Smooth muscle cell of the brain vasculature (primary cell): ENCODE measurements at regions not wholly inside any gene's neighbourhood (a gene's known extent, or its start where the extent isn't known, plus 50 kb on each side); places are given as distances from the start of the nearest gene placed in this dataset.

ENCODE experiments used
- DNase-seq: peaks from one replicate; pipeline ENCODE4 v3.0.0-alpha.2; 2012; ENCODE audit warnings: low read depth, low spot score

DNA sequence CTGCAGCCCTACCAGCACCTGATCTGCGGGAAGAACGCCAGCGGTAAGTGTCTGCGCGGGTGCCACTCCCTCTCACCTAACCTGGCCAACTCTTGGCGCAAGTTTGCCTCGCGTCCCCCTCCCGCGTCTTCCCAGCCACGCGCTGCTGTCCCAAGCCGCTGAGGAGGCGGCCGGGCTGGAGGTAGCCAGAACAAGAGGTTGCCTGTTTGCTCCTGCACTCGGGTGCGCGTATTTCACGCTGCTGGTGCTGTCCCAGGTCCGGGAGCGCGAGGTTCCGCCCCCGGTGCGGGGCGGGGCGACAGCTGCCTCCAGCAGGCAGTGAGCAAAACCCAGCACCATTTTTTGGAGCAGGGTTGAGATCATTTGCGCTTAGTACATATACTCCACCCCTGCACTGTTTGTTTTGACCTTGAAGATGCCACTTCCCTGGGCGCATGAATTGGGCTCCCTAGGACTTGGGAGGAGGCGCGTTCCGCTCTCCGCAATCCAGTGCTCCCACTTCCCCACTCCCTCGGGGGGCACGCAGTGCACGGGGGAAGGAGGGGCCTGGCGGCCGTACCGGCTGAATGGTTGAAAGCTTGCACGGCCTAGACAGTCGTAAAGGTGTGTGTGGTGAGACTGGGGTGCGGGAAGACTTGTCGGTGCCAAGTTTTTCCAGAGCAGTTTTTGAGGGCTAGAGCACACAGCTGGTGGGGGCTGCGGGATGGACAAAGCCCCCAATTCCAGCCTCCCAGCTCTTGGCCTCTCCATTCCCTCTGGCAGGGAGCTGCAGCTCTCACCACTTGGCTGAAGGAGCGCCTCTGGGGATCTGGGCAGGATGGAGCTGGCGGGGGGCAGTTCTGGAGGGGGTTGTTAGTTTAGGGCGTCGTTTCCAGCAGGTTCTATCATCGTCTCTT lies 226.9 kb upstream of the CRY1 start:
- no peak for DNase-seq

DNA sequence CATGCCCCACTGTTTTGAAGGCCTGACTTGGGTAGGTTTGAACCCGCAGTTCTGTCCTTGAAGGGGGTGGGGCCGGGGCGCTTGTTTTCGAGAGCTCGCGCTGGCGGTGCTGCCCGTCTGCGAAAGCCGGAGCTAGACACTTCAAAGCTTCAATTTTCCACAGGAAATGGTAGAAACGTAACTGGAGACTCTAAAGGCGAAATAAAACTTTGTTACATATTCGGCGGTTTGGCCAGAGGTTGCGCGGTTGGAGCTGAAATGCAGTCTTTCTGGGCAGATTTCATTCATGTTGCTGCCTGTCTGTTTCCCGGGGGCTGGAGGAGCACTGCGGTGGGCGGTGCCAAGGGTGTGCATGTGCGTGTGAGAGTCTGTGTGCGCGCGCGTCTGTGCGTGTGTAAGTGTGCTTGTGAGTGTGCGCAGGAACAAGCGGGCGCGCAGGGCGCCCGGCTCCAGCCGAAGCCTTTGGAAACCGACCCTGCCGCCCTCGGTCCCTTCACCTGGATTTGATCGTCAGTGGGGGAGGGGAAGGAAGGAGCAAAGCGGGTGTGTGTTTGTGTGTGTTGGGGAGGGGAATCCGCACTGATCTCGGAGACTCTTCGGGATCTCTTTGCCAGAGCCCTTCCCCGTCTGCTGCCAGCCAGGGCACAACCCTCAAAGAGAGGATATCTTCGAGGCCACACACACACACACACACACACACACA lies 227.7 kb upstream of the CRY1 start:
- no peak for DNase-seq

DNA sequence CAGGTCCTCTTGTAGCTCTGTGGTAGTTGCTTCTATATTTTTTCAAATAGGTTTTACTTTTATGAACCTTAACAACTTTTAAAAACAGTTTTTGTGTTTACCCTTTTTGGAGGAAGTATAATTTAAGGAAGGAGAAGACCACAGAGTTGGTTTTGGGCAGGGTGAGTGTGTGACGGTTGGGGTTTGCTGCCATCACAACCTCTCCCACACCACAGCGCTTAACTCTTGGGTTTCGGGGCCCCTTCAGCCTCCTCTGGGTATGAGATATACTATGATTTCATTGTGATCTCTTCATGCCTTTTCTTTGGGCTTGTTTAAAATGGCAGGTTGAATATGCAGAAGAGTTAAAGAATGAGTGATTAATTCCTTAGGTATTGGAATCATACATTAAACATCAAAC lies 228.7 kb upstream of the CRY1 start:
- DNase-seq: no peak

DNA sequence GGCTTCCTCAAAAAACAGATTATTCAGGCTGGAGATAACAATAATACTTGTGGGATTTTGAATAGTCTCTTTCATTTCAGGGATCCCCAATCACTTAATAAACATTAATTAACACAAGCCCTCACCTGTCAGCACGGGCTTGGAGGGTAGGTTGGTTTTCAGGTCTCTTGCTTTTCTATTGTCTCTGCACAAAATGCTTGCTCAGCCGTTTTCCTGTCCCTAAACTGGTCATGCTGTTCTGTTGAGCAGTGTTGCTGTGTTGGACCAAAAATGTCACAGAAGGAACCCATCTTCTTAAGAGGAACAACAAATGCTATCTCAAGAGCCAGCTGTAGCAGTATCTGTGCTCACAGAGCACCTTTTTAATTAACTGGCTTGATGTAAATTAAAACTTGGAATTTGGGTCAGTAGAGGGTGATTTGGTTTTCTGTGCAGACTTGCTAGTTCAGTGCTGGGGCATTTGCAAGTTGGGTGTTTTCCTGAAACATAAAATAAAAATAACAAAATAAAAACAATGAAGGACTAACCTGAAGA lies 231.8 kb upstream of the CRY1 start:
- no peak for DNase-seq

DNA sequence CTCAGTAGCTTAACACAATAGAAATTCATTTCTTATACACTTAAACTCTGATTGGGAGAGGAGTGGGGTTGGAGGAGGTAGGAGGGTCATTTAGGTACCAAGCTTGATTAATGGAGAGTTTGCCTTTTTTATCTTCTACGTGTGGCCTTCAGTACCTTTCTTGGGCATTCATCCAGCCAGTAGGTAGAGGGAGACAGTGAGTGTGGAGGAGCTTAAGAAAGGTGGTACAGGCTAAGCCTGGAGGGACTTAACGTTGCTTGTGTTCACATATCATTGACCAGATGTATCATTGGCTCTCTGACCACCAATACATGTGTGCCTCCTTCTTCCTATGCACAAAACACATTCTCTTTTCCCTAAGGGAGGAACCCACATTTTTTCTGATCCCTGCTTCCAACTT lies 232.9 kb upstream of the CRY1 start:
- no peak for DNase-seq

DNA sequence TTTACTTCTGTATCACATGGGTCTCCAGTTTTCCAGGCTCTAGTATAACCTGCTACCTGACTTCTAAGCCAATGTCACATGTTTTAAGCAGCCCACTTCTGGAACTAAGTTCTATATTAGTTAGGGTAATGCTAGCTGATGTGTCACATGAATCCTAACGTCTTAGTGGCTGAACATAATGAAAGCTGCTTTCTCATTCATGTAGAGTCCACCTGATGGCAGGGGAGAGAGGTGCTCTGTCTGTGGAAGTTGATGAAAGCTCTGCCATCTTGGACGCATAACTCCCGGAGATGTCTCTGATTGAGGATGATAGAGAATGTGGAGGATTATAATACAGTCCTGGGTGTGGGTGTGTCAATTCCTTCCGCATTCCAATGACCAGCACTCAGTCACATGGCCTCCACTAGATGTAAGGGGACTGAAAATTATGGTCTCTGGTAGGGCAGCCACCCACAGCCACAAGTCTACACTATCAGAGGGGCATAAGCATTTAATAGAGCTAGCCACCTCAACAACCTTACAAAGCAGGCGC lies 234.4 kb upstream of the CRY1 start:
- no peak for DNase-seq

DNA sequence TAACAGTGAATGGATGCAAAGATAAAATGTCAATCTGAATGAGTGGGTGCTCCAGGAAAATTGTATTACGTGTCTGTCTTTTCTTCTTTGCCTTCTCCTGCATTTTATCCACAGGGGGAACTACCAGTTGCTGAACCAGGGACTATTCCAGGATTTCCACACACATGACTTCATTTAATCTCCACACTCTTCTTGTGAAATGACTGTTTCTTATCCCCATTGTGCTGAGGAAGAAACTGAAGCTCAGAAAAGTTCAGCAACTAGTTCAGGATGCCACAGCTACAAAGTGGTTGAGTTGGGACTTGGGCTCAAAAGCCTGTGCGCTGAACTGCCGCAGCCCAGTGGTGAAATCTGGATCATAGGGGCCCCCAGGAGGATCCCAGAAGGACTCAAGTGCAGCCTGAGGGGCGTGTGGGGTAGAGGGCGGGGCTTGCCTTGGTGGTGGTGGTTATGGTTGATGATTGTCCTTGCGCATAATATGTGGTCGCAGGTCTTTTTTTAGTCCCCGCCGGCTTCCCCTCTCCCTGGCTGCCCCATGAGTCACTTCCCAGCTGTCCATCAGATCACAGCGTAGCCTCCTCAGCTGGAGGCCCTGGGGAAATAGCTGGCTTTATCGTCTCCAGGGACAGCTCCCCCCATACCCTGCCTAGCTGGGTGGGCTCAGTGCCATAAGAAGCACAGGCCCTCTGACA lies 235.2 kb upstream of the CRY1 start:
- no peak for DNase-seq

DNA sequence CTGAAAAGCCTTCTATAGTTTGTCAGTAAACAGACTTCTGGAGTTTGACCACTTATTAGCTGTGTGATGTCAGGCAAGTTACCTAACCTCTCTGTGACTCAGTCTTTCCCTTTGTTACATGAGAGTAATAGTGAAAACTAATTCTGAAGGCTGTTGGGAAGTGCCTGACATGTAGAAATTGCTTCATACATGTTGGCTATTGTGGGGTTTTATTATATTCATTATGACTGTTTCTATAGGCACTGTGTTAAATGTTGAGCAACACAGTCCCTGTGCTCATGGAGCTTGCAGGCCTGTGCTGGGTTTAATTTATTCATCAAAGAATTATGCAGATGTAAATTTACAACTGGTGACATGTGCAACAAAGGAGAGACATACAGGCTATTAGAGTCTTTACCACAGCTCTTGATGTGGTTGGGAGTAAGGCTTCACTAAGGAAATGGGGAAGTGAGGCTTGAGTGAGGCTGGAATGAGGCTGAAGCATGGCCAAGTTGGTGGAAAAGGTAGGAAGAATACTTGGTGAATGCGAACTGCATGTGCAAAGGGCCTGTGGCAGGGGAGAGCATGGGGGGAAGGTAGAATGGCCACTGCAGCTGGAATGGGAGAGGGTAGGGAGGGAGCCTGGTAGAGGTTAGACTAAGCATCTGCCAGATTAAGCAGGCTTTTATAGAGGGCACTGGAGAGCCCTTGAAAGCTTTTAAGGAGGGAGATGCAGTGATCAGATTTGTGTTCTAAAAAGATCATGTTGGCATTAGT lies 236.4 kb upstream of the CRY1 start:
- no peak for DNase-seq

DNA sequence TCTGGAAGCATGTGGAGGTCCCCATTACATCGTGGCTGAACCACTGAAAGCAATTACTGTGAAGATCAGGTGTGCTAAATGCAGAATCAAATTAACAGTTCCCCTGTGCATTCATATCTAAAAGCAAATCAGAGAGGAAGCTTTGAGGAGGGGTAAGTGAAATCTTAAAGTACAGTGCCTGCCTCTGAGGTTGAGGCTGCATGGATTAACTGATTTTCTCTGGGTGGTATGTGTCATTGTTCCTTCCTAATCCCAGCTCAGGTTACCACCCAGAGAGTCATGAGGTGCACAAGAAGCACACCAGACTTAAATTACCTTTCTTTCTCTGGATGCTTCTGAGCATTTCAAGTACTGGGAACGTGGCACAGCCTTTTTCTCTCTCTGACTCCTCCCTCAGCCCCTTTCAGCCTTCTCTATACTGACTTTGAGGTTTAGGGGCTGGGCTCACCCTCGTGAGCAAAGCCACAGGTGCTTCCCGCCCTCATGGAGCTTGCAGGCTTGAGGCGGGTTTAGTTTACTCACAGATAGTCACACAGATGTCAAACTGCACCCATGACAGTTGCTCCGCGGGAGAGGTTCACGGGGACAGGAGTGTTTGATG lies 237.6 kb upstream of the CRY1 start:
- no peak for DNase-seq

DNA sequence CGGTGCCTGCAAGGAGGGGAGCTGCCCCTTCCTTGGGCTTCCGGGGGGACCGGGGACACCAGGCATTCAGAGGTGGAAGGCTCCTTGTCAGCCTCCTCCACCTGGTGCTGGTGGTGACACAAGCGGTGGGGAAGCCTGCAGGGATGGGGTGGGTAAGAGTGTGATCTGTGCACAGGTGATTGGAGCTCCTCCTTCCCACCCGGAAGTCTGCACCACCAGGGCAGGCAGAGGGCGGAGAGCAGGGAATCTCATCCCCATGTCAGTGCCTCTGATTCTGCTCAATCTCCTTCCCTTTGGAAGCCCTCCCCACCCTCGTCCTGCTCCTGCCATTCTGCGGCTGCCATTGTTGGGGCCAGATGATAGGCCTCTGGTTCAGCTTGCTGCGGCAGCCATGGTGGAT lies 238.1 kb upstream of the CRY1 start:
- DNase-seq: no peak

DNA sequence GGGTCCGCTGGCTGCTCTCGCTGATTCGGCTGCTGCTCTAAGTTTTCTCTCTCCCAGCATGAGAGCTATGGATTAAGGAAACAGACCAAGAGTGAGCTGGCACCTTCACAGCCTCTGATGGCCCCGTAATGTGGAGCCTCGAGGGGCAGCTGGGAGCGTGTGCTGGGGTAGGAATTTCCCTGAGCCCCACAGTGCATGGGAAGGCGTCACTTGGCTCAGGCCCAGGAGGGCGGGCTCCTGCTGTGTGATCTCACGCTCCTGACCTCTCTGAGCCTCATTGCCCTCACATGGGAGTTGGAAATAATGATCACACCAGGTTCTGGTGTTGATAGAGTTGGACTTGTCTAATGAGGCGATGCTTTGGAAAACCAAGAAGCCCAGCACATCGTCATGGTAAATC lies 238.6 kb upstream of the CRY1 start:
- DNase-seq: no peak

DNA sequence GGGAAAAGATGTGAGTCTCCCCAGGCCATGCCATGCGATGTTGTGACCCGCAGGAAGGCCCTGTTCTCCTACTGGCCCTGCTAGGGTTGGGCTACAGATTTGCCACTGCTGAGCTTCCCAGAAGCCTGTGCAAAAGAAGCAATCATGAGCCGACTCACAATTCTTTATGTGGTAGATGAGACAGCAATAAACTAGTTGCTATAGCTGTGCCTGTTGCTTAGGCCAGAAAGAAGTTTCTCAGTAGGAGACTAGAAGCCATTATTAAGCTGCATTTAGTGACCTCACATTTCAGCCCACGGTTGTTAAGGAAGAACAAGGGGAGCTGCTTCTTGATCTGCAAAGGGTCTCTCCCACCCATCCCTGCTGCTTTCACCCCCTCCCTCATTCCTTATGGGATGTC lies 239.4 kb upstream of the CRY1 start:
- no peak for DNase-seq

DNA sequence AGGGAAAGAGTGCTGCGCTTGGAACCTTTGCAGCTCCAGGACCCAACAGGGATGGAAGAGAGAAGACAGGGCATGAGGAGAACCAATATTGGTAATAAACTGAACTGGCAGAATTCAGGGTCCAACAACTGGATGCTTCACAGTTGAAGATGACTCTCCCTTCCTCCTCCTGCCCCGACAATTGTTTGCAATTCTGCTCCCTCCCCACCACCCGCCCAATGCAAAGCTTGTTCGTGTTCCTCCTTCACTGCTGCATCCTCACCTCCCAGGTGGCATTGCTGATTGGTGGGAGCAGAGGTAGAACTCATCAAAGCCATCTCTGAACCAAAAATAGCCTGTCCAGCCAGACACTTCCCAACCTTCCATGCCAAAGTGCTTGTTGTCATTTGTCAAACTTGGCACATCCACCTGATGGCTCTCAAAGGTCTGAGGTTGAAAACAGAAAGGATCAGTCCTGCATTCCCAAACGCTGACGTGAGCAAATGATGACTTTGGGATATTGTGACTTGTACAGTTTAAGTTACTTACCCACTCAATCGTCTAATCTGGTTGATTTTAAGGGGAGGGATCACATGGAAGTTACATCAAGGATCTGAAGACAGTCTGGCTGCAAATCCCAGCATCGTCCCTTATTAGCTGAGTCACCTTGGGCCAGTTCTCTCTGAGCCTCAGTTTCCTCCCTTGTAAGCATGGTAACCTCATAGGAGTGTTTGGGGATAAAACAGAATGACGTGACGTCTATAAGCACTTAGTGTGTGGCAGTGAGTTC lies 242.6 kb upstream of the CRY1 start:
- DNase-seq: no peak

DNA sequence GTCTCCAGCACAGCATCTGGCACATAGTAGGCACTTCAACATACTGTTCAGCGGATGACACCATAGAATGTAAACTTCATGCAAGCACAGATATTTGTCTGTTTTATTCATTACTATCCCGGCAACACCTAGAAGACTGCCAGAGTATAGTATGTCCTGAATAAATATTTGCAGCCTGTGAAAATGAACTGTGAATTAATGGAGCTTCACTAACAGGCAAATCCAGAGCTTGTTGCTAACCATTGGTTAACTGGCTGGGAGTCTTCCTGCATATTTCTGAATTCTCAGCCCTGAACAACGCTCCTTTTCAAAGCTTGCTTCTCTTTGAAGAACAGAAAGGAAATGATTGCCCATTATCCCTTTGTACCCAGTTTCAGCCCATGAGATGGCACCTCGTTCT lies 243.3 kb upstream of the CRY1 start:
- no peak for DNase-seq

DNA sequence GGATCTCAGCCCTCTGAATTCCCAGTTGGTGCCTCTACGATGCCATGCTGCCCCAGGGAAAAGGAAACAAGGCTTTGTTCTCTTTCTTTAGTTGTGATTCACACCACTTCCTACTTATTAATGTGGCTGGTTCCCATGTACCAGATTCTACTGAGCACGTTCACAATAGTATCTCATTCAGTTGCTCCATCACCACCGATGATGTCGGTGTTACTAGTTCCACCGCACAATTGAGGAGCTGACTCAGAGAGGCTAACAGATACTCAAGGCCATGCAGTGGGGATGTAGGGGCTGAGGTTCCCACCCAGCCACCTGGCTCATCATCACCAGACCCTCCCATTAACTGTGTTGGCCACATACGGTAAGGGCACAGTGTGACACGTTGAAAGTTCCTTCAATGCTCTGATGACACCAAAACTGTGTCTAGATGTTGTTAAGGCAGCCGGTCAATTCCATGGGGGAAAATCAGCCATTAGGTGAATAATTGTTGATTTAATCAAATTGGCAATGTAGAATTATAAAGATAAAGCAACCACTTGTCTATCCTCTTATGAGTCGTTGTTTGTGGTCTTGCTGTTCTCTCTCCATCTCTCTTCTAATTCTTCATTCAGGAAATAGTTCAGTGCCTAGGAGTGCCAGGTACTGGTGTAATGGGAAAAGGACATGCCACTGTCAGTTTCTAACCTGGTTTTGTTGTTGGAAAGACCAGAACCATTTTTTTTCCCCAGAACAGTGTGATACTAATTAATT lies 244.2 kb upstream of the CRY1 start:
- DNase-seq: no peak

DNA sequence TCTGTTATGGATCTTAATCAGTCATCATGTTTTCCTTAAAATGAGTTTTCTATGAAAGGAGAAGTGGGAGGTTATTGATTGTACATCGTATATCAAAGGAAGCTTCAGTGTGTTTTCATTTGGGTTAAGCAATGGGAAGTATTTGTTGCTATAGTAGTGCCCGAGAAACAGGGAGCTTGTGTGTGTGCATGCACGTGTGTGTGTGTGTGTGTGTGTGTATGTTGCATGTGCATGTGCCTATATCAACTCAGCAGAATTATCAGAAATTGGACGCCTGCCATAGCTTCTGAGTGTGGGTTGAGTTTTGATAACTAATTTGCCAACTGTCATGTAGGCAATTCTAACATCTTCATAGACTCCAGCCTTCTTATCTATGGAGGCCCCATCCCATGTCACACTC lies 246.1 kb upstream of the CRY1 start:
- no peak for DNase-seq

DNA sequence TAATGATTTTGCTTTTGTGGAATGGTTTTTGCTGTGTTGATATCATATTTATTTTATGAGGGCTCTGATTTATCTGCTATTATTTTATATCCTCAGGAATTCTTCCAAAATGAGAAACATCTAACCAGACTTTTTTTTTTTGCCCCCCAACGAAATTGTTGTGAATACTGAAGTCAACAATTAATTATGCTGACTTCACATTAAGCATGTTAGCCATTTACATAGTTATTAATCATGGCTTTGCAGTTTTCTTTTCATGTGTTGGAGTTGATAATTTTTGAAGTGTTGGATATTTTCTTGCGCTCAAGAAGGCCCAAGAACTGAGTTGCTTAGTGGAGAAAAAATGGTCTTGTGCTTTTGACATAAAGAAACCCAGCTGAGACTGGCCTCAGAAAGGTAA lies 246.6 kb upstream of the CRY1 start:
- no peak for DNase-seq

DNA sequence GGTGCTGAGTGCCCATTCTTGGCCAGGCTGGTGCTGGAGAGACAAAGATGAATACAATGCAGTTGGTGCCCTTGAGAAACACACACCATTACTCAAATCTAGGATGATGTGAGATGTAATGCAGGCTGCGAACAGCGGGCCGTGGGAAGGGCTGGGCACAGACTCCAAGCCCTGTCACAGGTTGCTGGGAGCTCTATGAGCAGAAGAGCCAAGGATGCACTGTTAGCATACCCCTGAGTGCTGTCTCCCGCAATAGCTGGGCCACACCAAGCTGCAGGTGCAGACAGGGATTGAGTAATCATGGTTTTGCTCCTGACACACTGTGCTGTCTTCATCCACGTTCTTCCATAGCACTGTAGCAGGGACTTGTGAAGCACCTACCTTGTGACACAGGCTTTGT lies 247.5 kb upstream of the CRY1 start:
- no peak for DNase-seq

DNA sequence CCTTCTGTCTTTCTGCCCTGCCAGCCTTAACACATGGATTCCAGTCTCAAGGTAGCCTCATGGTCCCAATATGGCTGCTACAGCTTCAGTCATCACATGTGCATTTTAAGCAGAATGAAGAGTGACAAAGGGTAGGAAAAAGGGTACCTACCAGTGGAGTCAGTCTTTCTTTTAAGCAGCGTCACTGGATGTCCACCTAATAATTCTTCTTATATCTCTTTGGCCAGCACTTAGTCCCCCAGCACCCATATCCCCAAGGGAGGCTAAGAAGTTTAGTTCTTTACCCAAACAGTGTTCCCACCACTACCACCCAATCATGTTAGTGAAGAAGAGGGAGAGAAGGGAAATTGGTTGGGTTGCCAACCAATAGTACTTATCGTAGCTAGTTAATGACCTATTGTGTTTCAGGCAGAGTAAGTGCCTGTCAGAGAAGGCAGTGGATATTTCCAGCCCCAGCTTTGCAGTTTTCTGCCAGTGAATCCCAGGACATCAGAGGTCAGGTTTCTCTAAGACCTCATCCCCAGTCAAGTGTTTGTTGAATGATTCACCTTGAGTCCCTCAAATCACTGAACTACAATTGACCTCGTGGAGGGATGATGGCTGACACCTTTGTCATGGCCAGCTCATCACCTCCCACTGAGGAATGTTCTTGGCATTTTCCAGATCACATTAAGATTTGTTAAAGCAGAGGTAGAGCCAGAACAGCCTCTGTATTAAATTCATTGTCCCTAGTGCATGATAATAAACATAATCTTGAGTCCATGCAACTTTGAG lies 250.9 kb upstream of the CRY1 start:
- no peak for DNase-seq
